GM19438 (cell line): ENCODE measurements at regions not wholly inside any gene's neighbourhood (a gene's known extent, or its start where the extent isn't known, plus 50 kb on each side); places are given as distances from the start of the nearest gene placed in this dataset.

Experiments used
- ATAC-seq: cut with Tn5 transposase; IDR thresholded peaks from one replicate; pipeline ENCODE4 v1.9.1; 2021; ENCODE audit warnings: low read depth; ENCODE audit not compliant: unreplicated experiment

DNA sequence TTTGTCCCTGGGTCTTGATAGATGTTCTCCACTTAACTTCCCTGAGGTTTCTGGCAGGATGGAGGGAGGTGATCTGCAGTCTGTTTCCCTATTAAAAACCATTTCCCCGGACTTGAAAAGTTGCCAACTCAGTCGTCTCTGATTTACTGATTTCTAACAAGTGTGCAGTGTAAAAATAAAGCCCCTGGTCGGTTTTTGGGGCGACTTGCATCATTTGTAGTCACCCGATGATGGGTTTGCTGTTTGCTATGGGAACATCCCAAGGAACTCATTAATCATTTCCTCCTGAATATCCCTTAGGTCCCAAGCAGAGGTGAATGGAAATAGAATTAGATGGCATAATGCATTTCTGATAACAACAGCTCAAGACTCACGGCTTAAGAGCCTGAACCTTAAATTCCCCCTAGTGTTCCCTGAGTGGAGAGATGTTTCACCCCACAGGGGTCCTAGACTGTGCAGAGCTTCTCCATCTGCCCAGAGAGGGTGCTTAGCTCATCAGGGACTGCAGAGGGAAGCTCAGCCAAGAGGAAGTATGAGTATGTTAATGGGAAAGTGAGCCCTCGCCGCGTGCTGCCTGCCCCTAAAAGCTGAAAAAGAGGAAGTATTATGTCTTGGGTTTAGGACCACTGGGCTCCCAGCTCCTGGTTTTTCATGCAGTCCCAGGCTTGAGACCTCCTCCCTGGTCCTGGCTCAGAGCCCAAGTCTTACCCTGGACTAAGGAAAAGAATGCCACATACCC, 115.1 kb upstream of the DAP start:
- no peak for ATAC-seq

DNA sequence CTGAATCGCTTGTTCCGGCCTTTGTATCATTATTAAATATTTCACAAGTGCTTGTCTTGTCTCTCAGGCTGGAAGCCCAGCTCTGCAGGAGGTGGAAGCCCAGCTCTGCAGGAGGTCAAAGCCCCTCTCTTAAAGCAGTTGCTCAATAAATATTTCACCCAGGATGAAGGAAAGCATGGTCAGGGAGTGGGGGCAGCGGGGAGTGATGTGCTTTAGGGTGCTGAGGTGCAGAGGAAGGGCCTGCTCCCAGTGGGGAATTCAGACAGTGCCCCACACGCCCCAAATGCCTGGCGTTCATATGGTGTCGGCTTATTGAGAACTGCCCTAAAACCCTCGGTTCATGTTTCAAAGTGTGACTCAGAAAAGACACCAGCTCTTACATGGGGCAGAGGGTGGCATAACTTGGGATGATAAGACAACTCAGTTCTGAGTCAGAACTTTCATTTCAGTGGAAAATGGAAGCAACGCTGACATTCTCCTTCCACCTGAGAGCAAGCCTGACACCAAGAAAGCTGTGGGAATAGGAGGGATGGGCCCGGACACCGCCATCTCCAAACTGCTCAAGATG, 114.3 kb upstream of the DAP start:
- no peak for ATAC-seq

DNA sequence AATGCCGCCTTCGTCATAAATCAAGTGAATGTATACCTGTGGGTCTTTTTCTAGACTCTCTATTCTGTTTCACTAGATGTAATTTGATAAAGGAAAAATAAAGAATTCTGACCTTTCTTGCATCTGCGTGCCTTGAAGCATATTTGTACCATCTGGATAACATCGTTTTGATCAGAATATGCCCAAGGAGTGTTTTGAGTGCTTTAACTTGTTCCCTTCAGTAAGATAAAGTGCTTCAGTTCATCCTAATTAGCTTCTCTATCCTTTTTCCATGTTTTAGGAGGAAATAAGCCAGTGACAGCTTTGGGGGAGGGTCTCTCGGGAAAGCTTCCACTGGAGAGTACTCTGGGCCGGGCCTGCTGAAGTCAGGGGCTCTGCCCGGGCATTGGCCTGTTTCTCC, 113.5 kb upstream of the DAP start:
- ATAC-seq, result no peak

DNA sequence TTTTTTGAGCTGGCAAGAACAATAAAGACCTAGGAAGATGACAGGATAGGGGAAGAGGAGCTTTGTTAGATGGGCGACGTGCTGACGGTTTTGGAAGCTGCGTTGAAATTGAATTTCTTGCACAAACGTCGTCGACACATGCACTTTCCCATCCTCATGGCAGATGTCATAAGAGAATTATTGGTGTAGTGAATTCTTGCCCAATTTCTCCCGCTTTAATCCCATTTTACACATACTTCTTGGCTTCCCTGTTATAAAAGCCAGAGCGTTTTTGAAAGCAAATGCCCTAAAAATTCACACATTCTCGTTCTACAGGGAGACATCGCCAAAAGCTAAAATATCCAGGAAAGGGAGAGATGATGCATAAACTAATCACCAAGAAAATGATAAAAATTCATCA, 109.8 kb upstream of the DAP start:
- no peak for ATAC-seq

DNA sequence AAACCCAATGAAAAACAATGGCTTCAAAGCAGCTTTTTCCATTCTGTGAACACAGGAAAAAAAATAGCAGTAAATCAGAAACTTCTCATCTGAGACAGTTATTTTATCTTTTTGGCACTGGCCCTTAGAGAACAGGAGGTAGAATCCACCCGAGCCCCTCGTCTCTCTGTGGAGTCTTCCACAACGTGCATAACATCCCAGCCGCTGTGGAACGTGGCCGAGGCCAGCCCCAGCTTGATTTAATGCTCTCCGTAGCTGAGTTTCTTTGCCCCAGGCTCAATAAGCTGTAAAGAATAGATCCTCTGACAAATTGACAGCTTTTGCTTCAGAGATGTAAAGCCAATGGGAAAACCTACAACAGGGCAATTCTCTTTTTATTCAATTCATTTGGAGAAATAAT, 107.9 kb upstream of the DAP start:
- no peak for ATAC-seq

DNA sequence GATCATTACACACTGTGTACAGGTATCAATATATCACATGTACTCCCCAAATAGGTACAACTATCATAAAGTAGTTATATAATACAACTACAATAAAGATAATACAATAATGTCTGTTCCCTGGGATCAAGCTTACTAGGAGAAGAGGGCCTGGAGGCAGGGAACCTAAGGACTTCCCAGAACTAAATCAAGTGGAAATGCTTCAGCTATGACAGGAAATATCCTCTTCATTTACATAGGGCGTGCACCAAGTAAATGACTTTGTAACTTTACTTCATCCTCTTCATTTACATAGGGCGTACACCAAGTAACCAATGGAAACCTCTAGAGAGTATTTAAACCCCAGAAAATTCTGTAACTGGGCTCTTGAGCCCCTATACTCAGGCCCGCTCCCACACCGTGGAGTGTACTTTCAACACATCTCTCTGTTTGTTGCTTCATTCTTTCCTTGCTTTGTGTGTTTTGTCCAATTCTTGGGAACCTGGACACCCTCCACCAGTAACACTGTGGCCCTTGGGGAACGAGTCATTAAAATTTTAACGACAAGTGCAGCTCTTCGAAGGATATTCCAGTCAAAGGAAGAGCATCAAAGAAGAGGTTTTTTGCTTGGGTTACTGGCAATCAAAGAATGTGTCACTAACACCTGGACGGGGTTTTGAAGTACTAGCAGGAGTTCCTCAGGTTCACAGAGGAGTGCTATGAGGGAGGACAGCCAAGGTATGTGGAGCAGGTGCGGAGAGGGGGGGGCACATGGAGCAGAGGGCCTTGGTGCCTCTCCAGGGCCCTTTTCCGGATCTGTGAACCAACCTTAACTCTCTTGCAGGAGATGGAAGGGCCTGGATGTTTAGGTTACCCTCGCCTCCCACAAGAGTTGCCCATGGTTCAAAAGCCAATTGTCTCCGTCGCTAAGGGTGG, 106.6 kb upstream of the DAP start:
- no peak for ATAC-seq

DNA sequence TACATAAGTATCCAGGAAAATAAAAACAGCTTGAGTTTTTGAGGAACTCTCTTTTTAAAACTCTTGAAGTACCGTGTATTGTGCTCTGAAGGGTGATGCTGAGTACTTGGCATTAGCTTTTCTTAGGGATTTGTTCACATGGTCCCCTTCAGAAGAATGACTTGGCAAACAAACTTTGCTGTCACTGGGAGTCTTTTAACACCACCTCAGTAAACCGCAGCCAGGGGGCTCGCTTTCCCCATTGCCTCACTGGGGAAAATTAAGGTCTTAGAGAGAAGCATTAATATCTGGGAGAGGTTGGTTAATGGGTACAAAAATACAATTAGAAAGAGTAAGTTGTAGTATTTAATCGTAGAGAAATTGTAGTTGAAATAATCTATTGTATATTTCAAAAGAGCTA, 105.9 kb upstream of the DAP start:
- no peak for ATAC-seq

DNA sequence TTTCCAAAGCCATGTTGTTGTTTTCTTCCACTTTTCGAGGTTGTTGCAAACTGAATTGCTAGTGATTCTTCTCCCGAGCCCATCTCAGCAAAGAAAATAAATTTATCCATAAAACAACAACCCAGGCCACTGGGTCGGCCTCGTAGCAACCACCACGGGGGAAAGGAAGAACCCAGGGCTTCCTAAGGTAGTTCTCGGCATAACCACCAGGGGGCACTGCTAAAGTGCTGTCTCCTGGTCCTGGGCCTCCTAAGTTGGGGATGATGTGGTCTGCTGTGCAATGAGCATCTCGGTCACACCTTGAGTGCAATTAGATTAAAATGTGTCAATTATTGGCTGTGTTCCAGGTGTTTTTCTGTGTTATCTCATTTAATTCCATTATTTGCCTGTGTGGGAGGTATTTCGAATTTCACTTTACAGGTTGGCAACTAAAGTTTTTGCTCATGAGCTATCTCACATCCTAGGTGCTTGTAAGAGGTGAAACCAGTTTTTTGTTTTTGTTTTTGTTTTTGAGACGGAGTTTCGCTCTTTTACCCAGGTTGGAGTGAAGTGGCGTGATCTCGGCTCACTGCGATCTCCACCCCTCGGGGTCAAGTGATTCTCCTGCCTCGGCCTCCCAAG, 102.8 kb upstream of the DAP start:
- ATAC-seq, result peak; percentile 94

DNA sequence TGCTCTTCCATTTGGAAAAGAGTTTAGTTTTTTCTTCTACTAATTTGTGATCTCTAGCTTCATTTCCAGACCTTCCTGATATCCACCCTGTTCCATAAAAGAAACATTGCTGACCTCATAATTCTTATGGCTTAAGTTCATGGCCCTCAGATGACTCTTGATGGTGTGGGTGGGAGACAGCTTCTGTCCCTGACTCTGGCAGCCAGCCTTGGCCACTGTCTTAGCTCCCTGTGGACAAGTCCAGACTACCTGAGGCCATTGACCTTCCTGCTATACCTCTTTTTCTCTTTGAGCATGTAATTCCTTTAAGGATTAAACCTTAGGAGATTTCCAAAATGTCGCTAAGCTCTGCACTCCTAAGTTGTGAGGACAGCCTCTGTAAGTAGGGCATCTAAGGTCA, 101.1 kb upstream of the DAP start:
- ATAC-seq, result no peak

DNA sequence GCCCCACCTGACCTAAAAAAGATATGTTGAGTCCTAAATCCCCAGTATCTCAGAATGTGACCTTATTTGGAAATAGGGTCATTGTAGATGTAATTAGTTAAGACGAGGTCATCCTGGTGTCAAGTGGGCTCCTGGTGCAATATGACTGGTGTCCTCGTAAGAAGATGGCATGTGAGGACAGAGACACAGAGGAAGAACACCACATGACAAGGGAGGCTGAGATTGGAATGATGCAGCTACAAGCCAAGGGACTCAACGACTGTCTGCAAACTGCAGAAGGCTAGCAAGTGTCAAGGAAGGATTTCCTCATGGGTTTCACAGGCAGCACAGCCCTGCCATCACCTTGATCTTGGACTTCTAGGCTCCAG, 100.4 kb upstream of the DAP start:
- no peak for ATAC-seq

DNA sequence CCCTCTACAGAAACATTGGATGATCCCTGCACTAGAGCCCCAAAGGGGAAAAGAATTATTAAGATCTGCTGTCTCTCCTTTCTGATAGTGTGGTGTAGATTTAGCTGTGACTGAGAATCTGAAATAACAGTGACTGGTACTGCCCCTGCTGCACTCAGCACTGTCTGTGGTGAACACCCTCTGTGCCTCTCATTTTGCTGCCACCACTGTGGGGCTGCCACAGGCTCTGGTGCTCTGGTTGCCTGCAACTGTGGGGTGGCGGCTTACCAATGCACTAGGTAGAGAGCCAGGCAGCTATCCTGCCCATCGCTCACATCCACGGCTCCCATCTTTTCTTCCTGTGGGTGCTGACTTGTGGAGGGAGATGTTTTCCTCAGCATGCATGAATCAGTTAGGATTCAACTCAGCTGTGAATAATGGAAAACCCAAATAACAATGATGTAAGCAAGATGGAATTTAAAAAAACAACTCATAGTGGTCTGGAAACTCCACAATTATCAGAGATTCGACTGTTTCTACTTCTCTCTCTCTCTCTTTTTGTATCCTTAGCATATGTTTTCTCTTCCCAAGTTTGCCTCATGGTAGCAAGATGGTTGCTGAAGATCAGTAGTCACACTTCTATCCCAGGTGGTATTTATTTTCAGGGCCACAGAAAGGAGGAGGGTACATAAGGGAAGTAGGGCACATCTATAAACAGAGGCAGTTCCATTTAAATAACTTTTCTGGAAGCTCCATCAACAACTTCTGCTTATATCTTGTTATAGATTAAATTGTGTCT, 99.8 kb upstream of the DAP start:
- no peak for ATAC-seq

DNA sequence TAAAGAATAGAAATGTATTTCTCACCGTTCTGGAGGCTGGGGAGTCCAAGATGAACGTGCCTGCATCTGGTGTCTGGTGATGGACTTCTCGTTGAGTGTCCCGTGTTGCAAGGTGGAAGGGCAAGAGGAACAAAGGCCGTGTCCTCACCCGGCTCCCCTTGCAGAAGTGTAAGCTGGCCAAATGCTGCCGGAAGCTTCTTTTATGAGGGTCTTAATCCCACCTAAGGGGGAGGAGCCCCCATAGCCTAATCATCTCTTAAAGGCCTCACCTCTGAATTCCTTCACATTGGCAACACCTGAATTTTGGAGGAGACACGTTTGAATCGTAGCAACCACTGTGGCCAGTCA, 99.1 kb upstream of the DAP start:
- no peak for ATAC-seq

DNA sequence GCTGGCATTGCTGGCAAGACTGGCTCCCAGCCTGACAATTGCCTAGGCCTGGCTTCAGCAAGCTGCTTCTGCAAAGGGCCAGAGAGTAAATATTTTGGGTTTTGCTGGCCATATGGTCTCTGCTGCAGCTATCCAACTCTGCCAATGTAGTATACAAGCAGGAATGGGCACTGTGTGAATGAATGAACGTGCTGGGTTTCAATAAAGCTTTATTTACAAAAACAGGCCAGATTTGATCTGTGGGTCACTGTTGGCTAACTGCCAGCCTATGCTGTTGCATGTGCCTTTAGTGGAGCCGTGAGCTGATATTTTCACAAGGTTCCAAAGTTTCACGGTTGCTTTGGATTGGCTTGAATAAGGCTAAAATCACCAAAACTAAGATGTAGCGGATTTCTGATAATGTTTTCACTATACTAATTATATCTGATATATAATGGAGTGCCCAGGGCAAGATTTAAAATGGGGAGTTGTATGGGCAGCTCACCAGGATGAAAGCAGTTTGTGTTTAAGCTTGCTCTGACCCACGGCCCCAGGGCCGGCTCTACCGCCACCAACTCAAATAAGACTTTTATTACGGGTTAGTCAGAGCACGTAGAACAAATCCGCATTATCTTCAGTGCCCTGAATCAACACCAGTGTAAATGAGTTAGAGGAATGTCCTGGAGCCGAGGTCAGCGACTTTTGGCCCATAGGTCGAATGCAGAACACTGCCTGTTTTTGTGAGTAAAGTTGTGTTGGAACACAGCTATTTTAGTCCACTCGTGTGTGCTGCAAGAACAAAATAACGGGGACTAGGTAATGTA, 98.6 kb upstream of the DAP start:
- ATAC-seq, result no peak

DNA sequence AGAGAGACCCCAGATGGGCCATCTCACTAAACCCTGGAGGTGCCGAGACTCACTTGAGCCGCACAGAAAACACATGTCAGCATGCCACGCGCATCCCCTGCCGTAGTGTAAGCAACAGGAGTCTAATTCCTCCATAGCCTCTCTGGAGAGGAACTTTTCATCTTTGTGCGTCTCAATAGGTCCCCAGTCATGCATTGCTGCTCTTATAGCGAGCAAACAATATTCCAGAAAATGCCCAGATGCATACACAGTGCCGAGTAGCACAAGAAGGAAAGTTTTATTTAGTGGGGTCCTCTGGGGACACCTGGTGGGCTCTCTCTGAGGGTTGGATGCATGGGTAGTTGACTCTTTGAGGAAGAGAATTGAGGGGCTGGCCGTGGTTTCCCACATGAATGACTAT, 97.9 kb upstream of the DAP start:
- no peak for ATAC-seq

DNA sequence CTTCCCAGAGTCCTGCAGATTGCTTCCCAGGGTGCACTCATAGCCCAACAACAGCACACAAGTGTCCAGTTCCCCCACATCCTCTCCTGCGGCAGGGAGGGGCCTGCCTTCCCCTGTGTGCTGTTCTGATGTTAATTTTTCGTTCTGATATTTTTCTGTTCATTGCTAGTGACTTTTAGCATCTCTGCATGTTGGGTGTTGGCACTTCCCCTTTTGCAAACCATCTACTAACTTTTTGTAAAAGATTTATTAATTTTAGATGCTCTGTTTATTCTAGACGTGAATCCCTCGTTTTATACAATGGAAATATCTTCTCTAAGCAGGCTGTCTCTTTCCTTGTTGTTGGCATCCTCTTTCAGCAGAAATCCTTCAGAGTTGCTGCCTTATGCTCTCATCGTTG, 97.3 kb upstream of the DAP start:
- ATAC-seq, result no peak

DNA sequence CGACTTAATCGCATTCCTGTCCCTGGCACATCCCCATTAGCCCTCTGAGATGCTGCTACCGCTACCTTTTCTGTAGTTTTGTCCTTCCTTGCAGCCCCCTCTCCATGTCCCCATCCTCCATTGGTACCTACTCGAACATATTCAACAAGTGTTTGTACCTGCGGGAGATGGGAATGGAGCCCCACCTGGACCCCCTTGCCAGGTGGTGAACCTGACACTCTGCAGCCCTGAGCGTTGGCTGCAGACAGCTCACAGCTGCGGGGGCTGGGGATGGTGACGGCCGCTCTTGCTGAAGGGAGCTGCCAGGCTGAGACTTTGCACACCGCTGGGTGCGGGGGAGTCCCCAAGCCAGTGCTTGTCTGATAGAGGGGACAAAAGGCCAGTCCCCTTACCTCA, 96.3 kb upstream of the DAP start:
- no peak for ATAC-seq

DNA sequence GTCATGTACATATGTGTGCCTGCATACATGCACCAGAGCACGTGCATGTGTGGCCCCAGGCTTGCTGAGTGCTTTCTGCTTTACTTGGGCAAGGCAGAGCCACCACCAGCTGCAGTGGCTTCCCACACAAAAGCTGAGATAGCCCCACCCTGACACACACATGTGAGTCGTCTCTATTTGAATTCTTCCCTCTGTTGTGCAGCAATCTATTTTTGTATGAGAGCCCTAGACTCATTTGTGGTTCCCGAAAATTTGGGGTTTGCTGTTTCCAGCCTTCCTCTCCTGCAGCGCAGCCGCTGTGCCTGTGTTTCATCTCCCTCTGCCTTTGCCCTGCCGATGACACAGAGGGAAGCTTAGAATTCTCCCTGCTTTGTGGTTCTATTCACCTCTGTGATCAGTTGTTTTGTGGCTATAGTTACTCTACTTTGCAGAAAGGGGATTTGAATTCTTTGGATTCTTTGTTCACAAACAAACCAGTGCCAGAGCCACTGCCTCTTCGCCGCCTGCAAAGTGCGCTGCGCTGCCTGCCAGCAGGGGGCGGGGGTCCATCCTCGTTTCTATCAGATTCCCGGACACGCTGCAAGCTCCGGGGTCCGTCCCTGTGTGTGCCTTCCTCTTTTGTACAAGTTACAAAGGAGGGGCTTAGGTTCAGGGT, 95.8 kb upstream of the DAP start:
- ATAC-seq, result no peak

DNA sequence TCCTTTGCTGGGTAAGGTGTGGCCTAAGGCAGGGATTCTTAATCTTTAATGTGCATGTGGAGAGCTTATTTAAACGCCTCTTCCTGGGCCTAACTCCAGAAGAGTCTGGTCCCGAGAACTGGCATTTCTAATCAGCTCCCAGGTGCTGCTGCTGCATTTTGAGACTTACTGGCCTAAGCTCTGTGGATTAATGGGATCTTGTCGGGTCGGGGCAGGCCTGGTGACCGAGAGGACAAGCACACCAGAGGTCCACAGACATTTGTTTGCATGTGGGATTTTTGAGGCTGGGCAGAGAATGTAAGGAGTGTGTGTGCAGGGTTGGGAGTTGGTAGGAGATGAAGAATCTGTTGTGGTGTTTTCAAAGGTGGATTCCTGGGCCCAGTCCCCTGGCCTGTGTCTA, 95.0 kb upstream of the DAP start:
- no peak for ATAC-seq

DNA sequence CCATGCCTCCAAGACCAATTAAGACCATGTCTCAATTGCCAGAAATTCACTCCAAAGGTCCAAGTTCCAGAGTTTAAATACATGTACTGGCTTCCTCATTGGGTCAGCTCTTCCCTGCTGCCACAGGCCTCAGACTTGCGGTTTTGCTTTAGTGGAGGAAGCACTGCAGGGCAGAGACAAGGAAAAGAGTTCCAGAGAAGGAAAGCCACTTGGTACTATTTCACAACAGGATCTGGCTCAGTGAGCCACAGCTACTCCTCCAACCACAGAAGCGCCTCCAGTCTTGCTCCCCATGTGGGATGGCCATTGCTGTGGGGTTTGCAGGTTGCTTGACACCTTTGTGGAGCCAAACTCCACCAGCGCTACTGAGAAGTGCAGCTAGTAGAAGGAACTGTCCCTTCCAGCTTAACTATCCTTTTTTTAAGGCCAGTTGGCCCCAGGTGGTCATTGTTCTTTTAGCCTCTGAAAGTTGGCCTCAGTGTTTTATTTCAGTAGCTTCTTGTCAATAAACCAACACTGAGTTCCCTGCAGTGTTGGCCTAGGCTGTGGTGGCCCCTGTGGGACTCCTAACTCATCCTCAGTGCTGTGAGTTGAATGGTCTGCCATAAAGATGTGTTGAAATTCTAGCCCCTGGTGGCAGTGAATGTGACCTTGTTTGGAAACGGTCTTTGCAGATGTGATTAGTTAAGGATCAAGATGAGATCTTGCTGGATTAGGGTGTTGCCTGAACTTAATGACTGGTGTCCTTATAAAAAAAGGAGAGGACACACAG, 93.7 kb upstream of the DAP start:
- ATAC-seq, result no peak
